PC-9 (cell line): ENCODE measurements at regions not wholly inside any gene's neighbourhood (a gene's known extent, or its start where the extent isn't known, plus 50 kb on each side); places are given as distances from the start of the nearest gene placed in this dataset.
"Not testable (repeated sequence)": the region's sequence is repeated elsewhere in the genome, so short reads cannot be mapped to it uniquely, and the experiment has no call there.

Source experiments
- EZH2 ChIP-seq: fragments of 200-600 bp; sonication (generic); IDR thresholded peaks from 2 replicates; pipeline ENCODE4 v1.8.0; 2017; ENCODE audit warnings: antibody characterized with exemption, low read depth
- TF ChIP-seq, protein P1 (sequence below): fragments of 200-600 bp; sonication (generic); conservative IDR thresholded peaks from 2 replicates; pipeline ENCODE4 v1.6.1; 2017; ENCODE audit warnings: mixed run types, antibody characterized with exemption, mild to moderate bottlenecking, moderate library complexity

DNA sequence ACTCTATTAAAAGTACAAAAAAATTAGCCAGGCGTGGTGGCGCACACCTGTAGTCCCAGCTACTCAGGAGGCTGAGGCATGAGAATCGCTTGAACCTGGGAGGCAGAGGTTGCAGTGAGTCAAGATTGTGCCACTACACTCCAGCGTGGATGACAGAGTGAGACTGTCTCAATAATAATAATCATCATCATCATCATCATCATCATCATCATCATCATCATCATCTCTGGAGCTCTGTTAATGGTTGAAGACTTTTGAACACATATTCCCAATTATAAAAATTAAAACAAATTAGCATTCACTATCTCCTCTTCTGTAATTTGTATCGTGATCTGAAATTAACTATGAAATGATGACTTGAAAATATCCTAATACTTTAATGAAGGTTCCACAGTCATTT, 327.8 kb upstream of the TANK start:
- TF ChIP-seq, protein P1, sequence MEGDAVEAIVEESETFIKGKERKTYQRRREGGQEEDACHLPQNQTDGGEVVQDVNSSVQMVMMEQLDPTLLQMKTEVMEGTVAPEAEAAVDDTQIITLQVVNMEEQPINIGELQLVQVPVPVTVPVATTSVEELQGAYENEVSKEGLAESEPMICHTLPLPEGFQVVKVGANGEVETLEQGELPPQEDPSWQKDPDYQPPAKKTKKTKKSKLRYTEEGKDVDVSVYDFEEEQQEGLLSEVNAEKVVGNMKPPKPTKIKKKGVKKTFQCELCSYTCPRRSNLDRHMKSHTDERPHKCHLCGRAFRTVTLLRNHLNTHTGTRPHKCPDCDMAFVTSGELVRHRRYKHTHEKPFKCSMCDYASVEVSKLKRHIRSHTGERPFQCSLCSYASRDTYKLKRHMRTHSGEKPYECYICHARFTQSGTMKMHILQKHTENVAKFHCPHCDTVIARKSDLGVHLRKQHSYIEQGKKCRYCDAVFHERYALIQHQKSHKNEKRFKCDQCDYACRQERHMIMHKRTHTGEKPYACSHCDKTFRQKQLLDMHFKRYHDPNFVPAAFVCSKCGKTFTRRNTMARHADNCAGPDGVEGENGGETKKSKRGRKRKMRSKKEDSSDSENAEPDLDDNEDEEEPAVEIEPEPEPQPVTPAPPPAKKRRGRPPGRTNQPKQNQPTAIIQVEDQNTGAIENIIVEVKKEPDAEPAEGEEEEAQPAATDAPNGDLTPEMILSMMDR, result not testable (repeated sequence)
- TF ChIP-seq EZH2, result not testable (repeated sequence)
